ENCODE measurements at regions not wholly inside any gene's neighbourhood (a gene's known extent, or its start where the extent isn't known, plus 50 kb on each side); places are given as distances from the start of the nearest gene placed in this dataset.

- H3K9me3 ChIP-seq (ENCODE audit: control insufficient read depth, low read length): no peaks in the 10 kb centered on the region
- no peaks in the 10 kb centered on the region for H3K4me1 ChIP-seq
- H3K9ac ChIP-seq: no peak overlapping the region
- H3K79me2 ChIP-seq: no peaks in the 10 kb centered on the region
- H2AFZ ChIP-seq: no peak overlapping the region
- H3K4me3 ChIP-seq (ENCODE audit: low read depth, low read length): no peak overlapping the region
- no peak for TF ChIP-seq CTCF (IDR thresholded peaks at IDR 0.05)
- no peaks in the 10 kb centered on the region for H3K36me3 ChIP-seq (ENCODE audit: control insufficient read depth, insufficient read depth, low read length)
- no peak overlapping the region for H3K4me2 ChIP-seq (ENCODE audit: low read length)
- H3K27me3 ChIP-seq (ENCODE audit: control insufficient read depth, insufficient read depth, low read length): no peaks in the 10 kb centered on the region
- no peak overlapping the region for H3K27ac ChIP-seq
Observed at GRCh38 chr12:87511371-87511770, 517.8 kb downstream of the C12orf50 start.

- H3K27me3 ChIP-seq (ENCODE audit: control insufficient read depth, insufficient read depth, low read length): no peaks in the 10 kb centered on the region
- no peaks in the 10 kb centered on the region for H3K36me3 ChIP-seq (ENCODE audit: control insufficient read depth, insufficient read depth, low read length)
- H3K27ac ChIP-seq: no peak overlapping the region
- no peaks in the 10 kb centered on the region for H3K4me1 ChIP-seq
- H3K4me3 ChIP-seq (ENCODE audit: low read depth, low read length): no peak overlapping the region
- H3K79me2 ChIP-seq: no peaks in the 10 kb centered on the region
- H2AFZ ChIP-seq: no peak overlapping the region
- no peaks in the 10 kb centered on the region for H3K9me3 ChIP-seq (ENCODE audit: control insufficient read depth, low read length)
- no peak overlapping the region for H3K9ac ChIP-seq
- no peak for TF ChIP-seq CTCF (IDR thresholded peaks at IDR 0.05)
- no peak overlapping the region for H3K4me2 ChIP-seq (ENCODE audit: low read length)
Observed at GRCh38 chr12:87509237-87509820, 519.9 kb downstream of the C12orf50 start.

GRCh38 chr12:87491598-87491997, 537.6 kb downstream of the C12orf50 start:
- no peaks in the 10 kb centered on the region for H3K36me3 ChIP-seq (ENCODE audit: control insufficient read depth, insufficient read depth, low read length)
- TF ChIP-seq CTCF (IDR thresholded peaks at IDR 0.05): no peak
- H3K27me3 ChIP-seq (ENCODE audit: control insufficient read depth, insufficient read depth, low read length): no peaks in the 10 kb centered on the region
- no peaks in the 10 kb centered on the region for H3K79me2 ChIP-seq
- H2AFZ ChIP-seq: no peak overlapping the region
- no peaks in the 10 kb centered on the region for H3K4me1 ChIP-seq
- H3K4me3 ChIP-seq (ENCODE audit: low read depth, low read length): no peak overlapping the region
- no peak overlapping the region for H3K4me2 ChIP-seq (ENCODE audit: low read length)
- H3K9me3 ChIP-seq (ENCODE audit: control insufficient read depth, low read length): no peaks in the 10 kb centered on the region
- H3K27ac ChIP-seq: no peak overlapping the region
- H3K9ac ChIP-seq: no peak overlapping the region

- Histone ChIP-seq H3K27me3 (ENCODE audit: control insufficient read depth, insufficient read depth, low read length) (no peaks in the 10 kb centered on the region), H3K9me3 (ENCODE audit: control insufficient read depth, low read length) (no peaks in the 10 kb centered on the region), H3K9ac (no peak overlapping the region), H3K79me2 (no peaks in the 10 kb centered on the region), H3K4me3 (ENCODE audit: low read depth, low read length) (no peak overlapping the region), H3K4me2 (ENCODE audit: low read length) (no peak overlapping the region), H3K27ac (no peak overlapping the region), H3K36me3 (ENCODE audit: control insufficient read depth, insufficient read depth, low read length) (no peaks in the 10 kb centered on the region), H3K4me1 (no peaks in the 10 kb centered on the region), H2AFZ (no peak overlapping the region)
- no peak for TF ChIP-seq CTCF (IDR thresholded peaks at IDR 0.05)
Observed at GRCh38 chr12:87491089-87491488, 538.1 kb downstream of the C12orf50 start.

GRCh38 chr12:87469295-87469694, 559.9 kb downstream of the C12orf50 start:
- Histone ChIP-seq H3K79me2 (no peaks in the 10 kb centered on the region), H2AFZ (no peak overlapping the region), H3K27me3 (ENCODE audit: control insufficient read depth, insufficient read depth, low read length) (no peaks in the 10 kb centered on the region), H3K27ac (no peak overlapping the region), H3K9me3 (ENCODE audit: control insufficient read depth, low read length) (no peaks in the 10 kb centered on the region), H3K4me1 (no peaks in the 10 kb centered on the region), H3K4me3 (ENCODE audit: low read depth, low read length) (no peak overlapping the region), H3K9ac (no peak overlapping the region), H3K36me3 (ENCODE audit: control insufficient read depth, insufficient read depth, low read length) (no peaks in the 10 kb centered on the region), H3K4me2 (ENCODE audit: low read length) (no peak overlapping the region)
- TF ChIP-seq CTCF (IDR thresholded peaks at IDR 0.05): no peak

All from parathyroid adenoma (tissue), 2 donors.